ENCODE measurements at regions not wholly inside any gene's neighbourhood (a gene's known extent, or its start where the extent isn't known, plus 50 kb on each side); places are given as distances from the start of the nearest gene placed in this dataset.

DNA sequence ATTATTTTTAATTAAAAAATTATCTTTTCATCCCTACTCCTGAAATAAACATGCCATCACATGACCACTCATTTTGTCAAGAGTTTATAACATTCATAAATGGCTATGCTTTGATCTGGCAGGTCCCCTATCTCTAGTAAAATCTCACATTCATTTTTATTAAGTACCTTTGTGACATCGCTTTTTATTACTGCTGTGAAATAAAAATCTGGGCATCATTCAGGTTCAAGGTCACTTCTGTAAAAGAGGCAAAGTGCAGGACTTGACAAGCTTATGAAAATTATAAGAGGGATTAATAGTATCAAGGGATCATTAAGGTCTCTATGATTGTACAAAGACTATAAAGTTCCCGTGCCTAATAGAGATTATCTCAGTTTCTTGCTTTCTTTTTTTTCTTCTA is 416.8 kb upstream of the SEMA3A start:
- TF ChIP-seq TAF1 (IDR thresholded peaks at IDR 0.05; ENCODE audit: borderline replicate concordance, insufficient read depth, low read length) (no peak), POLR2AphosphoS5 (IDR thresholded peaks at IDR 0.05; ENCODE audit: low read depth, low read length) (no peak), SIN3A (IDR thresholded peaks at IDR 0.05; ENCODE audit: borderline replicate concordance, insufficient read depth, low read length) (no peak), FOXP2 (optimal IDR thresholded peaks at IDR 0.05; ENCODE audit: borderline replicate concordance, extremely low read depth, extremely low read length, insufficient read depth) (no peak)
- TF ChIP-seq, protein P1, sequence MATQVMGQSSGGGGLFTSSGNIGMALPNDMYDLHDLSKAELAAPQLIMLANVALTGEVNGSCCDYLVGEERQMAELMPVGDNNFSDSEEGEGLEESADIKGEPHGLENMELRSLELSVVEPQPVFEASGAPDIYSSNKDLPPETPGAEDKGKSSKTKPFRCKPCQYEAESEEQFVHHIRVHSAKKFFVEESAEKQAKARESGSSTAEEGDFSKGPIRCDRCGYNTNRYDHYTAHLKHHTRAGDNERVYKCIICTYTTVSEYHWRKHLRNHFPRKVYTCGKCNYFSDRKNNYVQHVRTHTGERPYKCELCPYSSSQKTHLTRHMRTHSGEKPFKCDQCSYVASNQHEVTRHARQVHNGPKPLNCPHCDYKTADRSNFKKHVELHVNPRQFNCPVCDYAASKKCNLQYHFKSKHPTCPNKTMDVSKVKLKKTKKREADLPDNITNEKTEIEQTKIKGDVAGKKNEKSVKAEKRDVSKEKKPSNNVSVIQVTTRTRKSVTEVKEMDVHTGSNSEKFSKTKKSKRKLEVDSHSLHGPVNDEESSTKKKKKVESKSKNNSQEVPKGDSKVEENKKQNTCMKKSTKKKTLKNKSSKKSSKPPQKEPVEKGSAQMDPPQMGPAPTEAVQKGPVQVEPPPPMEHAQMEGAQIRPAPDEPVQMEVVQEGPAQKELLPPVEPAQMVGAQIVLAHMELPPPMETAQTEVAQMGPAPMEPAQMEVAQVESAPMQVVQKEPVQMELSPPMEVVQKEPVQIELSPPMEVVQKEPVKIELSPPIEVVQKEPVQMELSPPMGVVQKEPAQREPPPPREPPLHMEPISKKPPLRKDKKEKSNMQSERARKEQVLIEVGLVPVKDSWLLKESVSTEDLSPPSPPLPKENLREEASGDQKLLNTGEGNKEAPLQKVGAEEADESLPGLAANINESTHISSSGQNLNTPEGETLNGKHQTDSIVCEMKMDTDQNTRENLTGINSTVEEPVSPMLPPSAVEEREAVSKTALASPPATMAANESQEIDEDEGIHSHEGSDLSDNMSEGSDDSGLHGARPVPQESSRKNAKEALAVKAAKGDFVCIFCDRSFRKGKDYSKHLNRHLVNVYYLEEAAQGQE (IDR thresholded peaks at IDR 0.05; ENCODE audit: insufficient read depth in 1 of 2, low read depth in 2 of 2, low read length in 2 of 2) = no peak

DNA sequence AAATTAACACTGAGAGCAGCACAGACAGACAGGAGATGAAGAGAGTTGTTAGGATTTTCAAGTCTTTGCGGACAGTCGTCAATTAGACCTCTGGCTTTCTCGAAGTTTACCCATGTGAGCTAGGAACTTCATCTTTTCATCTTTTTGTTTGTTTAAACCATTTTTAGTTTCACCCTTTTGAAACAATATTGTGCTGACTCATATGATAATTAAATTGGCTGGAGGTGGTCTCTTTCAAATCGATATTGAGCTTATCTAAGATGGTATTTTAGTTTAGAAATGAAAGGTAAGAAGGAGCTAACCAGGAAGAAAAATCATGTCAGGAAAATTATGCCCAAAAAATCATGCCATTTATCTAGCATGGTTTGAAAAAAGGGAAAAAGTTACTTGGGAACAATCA is 415.8 kb upstream of the SEMA3A start:
- TF ChIP-seq TAF1 (IDR thresholded peaks at IDR 0.05; ENCODE audit: borderline replicate concordance, insufficient read depth, low read length) (no peak), SIN3A (IDR thresholded peaks at IDR 0.05; ENCODE audit: borderline replicate concordance, insufficient read depth, low read length) (no peak), FOXP2 (optimal IDR thresholded peaks at IDR 0.05; ENCODE audit: borderline replicate concordance, extremely low read depth, extremely low read length, insufficient read depth) (no peak), POLR2AphosphoS5 (IDR thresholded peaks at IDR 0.05; ENCODE audit: low read depth, low read length) (no peak)
- TF ChIP-seq, protein P1 (IDR thresholded peaks at IDR 0.05; ENCODE audit: insufficient read depth in 1 of 2, low read depth in 2 of 2, low read length in 2 of 2) = no peak

DNA sequence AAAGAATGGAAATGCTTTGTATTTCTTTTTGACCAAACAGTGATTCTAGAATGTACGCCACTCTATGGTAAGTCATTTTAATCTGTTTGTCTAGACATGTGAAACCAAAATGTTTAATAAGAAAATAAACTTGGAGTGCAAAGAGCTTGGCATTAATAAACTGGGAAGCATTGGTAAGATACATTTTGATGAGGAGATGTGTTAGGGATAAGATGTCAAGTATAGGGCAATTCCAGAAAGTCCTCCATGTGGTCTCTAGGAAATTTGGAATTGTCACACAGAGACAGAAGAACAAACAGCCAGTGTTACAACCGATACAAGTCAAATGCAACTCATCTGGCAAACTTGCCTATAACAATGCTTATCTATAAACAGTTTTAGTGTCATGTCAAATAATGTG is 410.7 kb upstream of the SEMA3A start:
- TF ChIP-seq POLR2AphosphoS5 (IDR thresholded peaks at IDR 0.05; ENCODE audit: low read depth, low read length) (no peak), FOXP2 (optimal IDR thresholded peaks at IDR 0.05; ENCODE audit: borderline replicate concordance, extremely low read depth, extremely low read length, insufficient read depth) (no peak), SIN3A (IDR thresholded peaks at IDR 0.05; ENCODE audit: borderline replicate concordance, insufficient read depth, low read length) (no peak)
- TF ChIP-seq, protein P1 (IDR thresholded peaks at IDR 0.05; ENCODE audit: insufficient read depth in 1 of 2, low read depth in 2 of 2, low read length in 2 of 2) = no peak

DNA sequence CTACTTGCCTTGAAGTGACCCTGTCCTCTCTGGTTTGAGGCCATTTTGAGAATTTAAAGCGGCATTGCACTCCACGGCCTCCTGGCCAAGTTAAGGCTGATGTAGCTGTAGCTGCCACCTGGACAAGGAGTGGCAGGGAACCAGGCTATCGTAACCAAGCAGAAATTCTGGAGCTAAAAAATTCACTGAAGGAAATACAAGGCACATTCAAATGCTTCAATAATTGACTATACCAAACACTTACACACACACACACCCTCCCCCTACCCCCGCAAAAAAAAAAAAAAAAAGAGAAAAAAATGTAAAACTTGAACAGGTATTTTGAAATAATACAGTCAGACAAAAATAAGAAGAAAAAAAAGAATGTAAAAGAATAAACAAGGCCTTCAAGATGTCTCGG is 409.0 kb upstream of the SEMA3A start:
- TF ChIP-seq, protein P1 (IDR thresholded peaks at IDR 0.05; ENCODE audit: insufficient read depth in 1 of 2, low read depth in 2 of 2, low read length in 2 of 2) = no peak
- TF ChIP-seq POLR2AphosphoS5 (IDR thresholded peaks at IDR 0.05; ENCODE audit: low read depth, low read length) (no peak), TAF1 (IDR thresholded peaks at IDR 0.05; ENCODE audit: borderline replicate concordance, insufficient read depth, low read length) (no peak)

DNA sequence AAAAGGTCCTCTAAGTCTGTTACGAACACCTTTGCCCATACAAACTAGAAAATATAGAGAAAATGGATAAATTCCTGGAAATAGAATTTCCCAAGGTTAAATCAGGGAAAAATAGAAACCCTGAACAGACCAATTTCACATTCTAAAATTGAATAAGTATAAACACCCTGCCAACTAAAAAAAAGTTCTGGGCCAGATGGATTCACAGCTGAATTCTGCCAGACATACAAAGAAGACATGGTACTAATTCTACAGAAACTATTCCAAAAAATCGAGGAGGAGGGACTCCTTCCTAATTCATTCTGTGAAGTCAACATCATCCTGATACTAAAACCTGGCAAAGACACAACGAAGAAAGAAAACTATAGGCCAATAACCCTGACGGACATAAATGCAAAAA is 400.4 kb upstream of the SEMA3A start:
- TF ChIP-seq SIN3A (IDR thresholded peaks at IDR 0.05; ENCODE audit: borderline replicate concordance, insufficient read depth, low read length) (no peak), POLR2AphosphoS5 (IDR thresholded peaks at IDR 0.05; ENCODE audit: low read depth, low read length) (no peak), TAF1 (IDR thresholded peaks at IDR 0.05; ENCODE audit: borderline replicate concordance, insufficient read depth, low read length) (no peak), FOXP2 (optimal IDR thresholded peaks at IDR 0.05; ENCODE audit: borderline replicate concordance, extremely low read depth, extremely low read length, insufficient read depth) (no peak)
- TF ChIP-seq, protein P1 (IDR thresholded peaks at IDR 0.05; ENCODE audit: insufficient read depth in 1 of 2, low read depth in 2 of 2, low read length in 2 of 2) = no peak

All from PFSK-1 (cell line).